ENCODE measurements at regions not wholly inside any gene's neighbourhood (a gene's known extent, or its start where the extent isn't known, plus 50 kb on each side); places are given as distances from the start of the nearest gene placed in this dataset.

DNA sequence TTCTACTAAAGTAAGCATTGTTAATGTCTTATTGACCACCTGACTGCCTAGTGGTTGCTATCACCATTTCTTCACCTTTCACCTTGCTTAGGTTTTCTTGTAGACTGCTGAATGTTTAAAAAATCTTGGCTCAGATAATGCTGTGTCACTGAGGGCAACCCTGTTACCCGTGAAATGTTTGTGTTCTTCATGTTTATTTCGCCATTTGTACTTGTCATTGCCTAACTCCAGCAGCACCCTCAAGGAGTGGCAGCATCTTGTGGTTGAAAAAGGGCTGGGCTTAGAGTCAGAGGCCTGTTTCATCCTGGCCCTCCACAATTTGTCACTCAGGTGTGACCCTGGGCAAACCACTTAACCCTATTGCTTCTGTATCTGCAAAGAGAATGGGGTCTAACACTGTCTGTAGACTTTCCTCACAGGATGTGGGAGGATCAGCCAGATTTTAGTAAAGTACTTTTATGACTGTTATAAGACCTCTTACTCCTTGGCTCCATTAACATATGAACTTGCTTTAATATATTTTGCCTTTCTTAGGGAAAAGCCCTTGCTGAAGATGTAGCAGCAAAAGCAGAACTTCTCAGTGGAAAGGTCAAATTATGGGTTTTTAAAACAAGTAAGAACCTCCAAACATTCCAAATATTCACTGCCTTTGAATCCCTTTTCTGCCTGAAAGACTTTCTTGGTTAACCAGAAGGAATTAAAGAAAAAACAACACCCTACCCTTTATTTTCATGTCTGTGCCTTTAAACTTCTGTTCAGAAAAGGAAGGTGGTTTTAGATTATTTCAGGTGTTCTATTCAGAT, 154.5 kb upstream of the C11orf87 start:
- DNase-seq (ENCODE audit: low read depth), result peak; percentile 85
- H3K4me3 ChIP-seq (ENCODE audit: low read length), result no peak overlapping the region
- TF ChIP-seq, protein P1, sequence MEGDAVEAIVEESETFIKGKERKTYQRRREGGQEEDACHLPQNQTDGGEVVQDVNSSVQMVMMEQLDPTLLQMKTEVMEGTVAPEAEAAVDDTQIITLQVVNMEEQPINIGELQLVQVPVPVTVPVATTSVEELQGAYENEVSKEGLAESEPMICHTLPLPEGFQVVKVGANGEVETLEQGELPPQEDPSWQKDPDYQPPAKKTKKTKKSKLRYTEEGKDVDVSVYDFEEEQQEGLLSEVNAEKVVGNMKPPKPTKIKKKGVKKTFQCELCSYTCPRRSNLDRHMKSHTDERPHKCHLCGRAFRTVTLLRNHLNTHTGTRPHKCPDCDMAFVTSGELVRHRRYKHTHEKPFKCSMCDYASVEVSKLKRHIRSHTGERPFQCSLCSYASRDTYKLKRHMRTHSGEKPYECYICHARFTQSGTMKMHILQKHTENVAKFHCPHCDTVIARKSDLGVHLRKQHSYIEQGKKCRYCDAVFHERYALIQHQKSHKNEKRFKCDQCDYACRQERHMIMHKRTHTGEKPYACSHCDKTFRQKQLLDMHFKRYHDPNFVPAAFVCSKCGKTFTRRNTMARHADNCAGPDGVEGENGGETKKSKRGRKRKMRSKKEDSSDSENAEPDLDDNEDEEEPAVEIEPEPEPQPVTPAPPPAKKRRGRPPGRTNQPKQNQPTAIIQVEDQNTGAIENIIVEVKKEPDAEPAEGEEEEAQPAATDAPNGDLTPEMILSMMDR (IDR thresholded peaks at IDR 0.05; ENCODE audit: insufficient read depth, low read depth, low read length, missing control alignments), result no peak

DNA sequence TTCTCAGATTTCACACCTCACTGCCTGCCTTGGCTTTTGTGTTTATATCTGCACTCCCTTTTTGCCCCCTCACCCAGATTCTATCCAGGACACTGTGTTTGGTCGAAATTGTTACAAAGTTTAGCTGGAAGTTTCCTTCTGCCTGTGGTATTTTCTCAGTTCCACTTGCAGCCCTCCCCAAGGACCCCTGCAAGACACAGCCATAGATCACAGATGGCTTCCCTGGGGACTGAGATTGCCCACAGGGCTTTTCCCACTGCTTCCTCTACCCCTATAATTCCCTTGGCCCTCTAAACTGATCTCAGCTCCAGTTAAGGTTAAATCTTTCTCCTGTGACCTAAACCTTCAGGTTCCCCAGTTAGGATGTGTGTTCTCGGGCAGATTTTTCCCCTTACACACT, 146.1 kb upstream of the C11orf87 start:
- no peak for DNase-seq (ENCODE audit: low read depth)
- TF ChIP-seq, protein P1 (IDR thresholded peaks at IDR 0.05; ENCODE audit: insufficient read depth, low read depth, low read length, missing control alignments), result no peak
- H3K4me3 ChIP-seq (ENCODE audit: low read length), result no peak overlapping the region

DNA sequence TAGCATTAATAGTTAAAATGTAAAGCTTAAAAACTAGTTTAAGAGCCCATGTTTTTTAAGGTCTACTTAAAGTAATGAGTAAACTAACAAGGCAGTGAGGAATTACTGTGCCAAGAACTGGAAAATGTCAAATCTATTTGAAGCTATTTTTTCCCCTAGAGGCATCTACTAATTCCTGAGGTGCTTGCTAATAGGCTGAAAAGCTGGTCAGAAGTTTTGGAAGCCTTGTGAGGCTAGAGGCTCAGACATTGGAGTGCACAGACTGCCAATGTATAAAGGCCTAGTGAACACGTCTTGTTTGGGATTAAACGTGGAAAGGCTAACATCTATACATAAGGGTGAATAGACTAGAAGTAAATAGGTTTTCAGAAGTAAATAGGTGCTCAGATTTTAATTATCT, 136.5 kb upstream of the C11orf87 start:
- peak; percentile 12 for DNase-seq (ENCODE audit: low read depth)
- TF ChIP-seq, protein P1 (IDR thresholded peaks at IDR 0.05; ENCODE audit: insufficient read depth, low read depth, low read length, missing control alignments), result no peak
- no peak overlapping the region for H3K4me3 ChIP-seq (ENCODE audit: low read length)

DNA sequence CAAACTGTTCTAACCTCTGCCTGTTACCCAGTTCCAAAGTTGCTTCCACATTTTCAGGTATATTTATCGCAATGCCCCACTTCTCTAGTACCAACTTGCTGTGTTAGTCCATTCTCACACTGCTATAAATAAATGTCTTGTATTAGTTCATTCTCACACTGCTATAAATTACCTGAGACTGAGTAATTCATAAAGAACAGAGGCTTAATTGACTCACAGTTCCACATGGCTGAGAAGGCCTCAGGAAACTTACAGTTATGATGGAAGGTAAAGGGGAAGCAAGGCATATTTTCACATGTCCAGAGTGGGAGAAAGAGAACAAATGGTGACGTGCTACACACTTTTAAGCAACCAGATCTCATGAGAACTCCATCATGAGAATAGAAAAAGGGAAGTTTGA, 130.4 kb upstream of the C11orf87 start:
- TF ChIP-seq, protein P1 (IDR thresholded peaks at IDR 0.05; ENCODE audit: insufficient read depth, low read depth, low read length, missing control alignments), result no peak
- peak; percentile 35 for DNase-seq (ENCODE audit: low read depth)
- H3K4me3 ChIP-seq (ENCODE audit: low read length), result no peak overlapping the region

DNA sequence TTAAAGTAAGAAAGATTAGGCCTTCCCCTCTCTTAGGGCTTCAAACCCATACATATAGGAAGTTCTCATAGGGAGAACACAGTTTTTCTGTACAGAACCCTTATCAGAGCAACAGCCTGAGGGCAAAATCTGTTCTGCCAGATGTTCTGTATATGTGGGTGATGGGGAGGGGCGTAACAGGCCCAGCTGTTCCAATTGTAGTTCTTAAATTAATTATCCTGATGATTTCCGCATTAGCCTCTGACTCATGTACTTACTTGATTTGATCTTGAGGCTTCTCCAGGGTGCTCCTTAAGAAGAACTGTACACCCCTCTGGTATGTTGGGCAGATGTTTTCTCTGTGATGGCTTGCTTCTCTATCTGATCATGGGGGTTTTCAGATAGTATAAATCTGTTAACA, 123.1 kb upstream of the C11orf87 start:
- TF ChIP-seq, protein P1 (IDR thresholded peaks at IDR 0.05; ENCODE audit: insufficient read depth, low read depth, low read length, missing control alignments), result no peak
- DNase-seq (ENCODE audit: low read depth), result no peak
- H3K4me3 ChIP-seq (ENCODE audit: low read length), result no peak overlapping the region

DNA sequence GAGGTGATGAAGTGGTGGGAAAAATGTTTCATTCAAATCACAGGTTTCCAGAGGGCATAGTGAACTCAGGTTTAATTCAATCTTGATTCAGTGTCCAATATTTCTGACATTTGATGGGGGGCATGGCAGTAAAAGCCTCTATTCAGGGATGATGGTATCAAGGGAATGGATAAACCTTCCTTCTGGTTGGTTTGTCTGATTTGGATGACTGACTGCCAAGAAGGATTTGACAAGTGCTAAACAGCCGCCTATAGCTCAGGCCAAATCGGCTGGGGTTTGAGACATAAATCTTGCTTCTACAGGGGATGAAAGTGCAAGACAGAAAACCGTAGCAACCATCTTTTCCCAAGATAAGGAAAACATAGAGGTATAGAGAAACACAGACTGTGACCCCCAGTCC, 121.8 kb upstream of the C11orf87 start:
- no peak overlapping the region for H3K4me3 ChIP-seq (ENCODE audit: low read length)
- no peak for DNase-seq (ENCODE audit: low read depth)
- TF ChIP-seq, protein P1 (IDR thresholded peaks at IDR 0.05; ENCODE audit: insufficient read depth, low read depth, low read length, missing control alignments), result no peak
